T-cell (primary cell): ENCODE measurements at regions not wholly inside any gene's neighbourhood (a gene's known extent, or its start where the extent isn't known, plus 50 kb on each side); places are given as distances from the start of the nearest gene placed in this dataset.

Experiments
- ATAC-seq, 4 experiments: fragments of 200-7000 bp in 3 of 4; fragments of 150-1000 bp in 1 of 4; cut with Tn5 transposase; replicated peaks in 1 of 4; 1 replicate in 3 of 4; 2 replicates in 1 of 4; pipeline ENCODE4 v1.10.0; 2021; ENCODE audit warnings: moderate library complexity in 3 of 4, mild to moderate bottlenecking in 2 of 4, moderate number of reproducible peaks in 1 of 4
- CTCF ChIA-PET, 2 donors: fragments of 300-600 bp; sonication (Branson Sonifier 250); formaldehyde crosslinking; loops; one replicate each; lab custom pipeline; 2022; ENCODE audit warnings: antibody characterized with exemption in 2 of 2; lab: Charles Lee
- POLR2A ChIA-PET, 2 donors: fragments of 300-600 bp; sonication (Branson Sonifier 250); formaldehyde crosslinking; loops; one replicate each; lab custom pipeline; 2022; ENCODE audit warnings: antibody characterized with exemption in 2 of 2; lab: Charles Lee
- DNase-seq, 35 experiments: peaks; one replicate each; pipeline versions ENCODE4 v3.0.0 to v3.0.0-alpha.2; 2013 to 2023
- H3K27ac ChIP-seq: one replicate; pipeline ENCODE4 v1.5.1; 2013; ENCODE audit warnings: low read length
- H3K27me3 ChIP-seq, 2 experiments: replicated peaks in 1 of 2; 1 replicate in 1 of 2; 2 replicates in 1 of 2; pipeline versions ENCODE4 v1.6.1 to v1.7.0; 2013; ENCODE audit warnings: low read length in 1 of 2, mixed read lengths in 1 of 2; ENCODE audit not compliant: control insufficient read depth in 2 of 2, insufficient read depth in 2 of 2; ENCODE audit errors: extremely low read depth in 1 of 2
- H3K36me3 ChIP-seq, 2 donors: 1 replicate in 1 of 2; 2 replicates in 1 of 2; pipeline versions ENCODE4 v1.6.1 to v1.7.0; 2013; ENCODE audit warnings: low read length in 1 of 2; ENCODE audit not compliant: control insufficient read depth in 2 of 2, insufficient read depth in 1 of 2; ENCODE audit errors: extremely low read depth in 1 of 2
- H3K4me1 ChIP-seq, 2 experiments: 1 replicate in 1 of 2; 2 replicates in 1 of 2; pipeline versions ENCODE4 v1.6.1 to v1.7.0; 2013; ENCODE audit warnings: low read length in 2 of 2, mixed read lengths in 1 of 2; ENCODE audit not compliant: insufficient read depth in 2 of 2, control insufficient read depth in 1 of 2; ENCODE audit errors: extremely low read depth in 1 of 2
- H3K4me3 ChIP-seq, 2 donors: 1 replicate in 1 of 2; 2 replicates in 1 of 2; pipeline versions ENCODE4 v1.5.1 to v1.7.0; 2013; ENCODE audit warnings: mild to moderate bottlenecking in 2 of 2, low read length in 1 of 2, moderate library complexity in 1 of 2; ENCODE audit not compliant: control insufficient read depth in 1 of 2; ENCODE audit errors: extremely low read depth in 1 of 2
- H3K9me3 ChIP-seq: 2 replicates; pipeline ENCODE4 v1.7.0; 2013
- H3K27ac Mint-ChIP-seq, 2 donors: one replicate each; pipeline ENCODE4 v1.8.0; 2020 to 2021; ENCODE audit warnings: mild to moderate bottlenecking in 2 of 2, mixed read lengths in 2 of 2
- H3K27me3 Mint-ChIP-seq, 2 donors: one replicate each; pipeline ENCODE4 v1.8.0; 2021 to 2022; ENCODE audit warnings: mixed read lengths in 2 of 2
- H3K36me3 Mint-ChIP-seq: one replicate; pipeline ENCODE4 v1.8.0; 2021; ENCODE audit warnings: mixed read lengths
- H3K4me1 Mint-ChIP-seq, 3 donors: one replicate each; pipeline ENCODE4 v1.8.0; 2020 to 2022; ENCODE audit warnings: mixed read lengths in 3 of 3, mild to moderate bottlenecking in 1 of 3
- H3K4me3 Mint-ChIP-seq, 3 donors: one replicate each; pipeline ENCODE4 v1.8.0; 2020 to 2022; ENCODE audit warnings: mild to moderate bottlenecking in 3 of 3, mixed read lengths in 3 of 3, moderate library complexity in 3 of 3
- H3K9me3 Mint-ChIP-seq, 3 donors: one replicate each; pipeline ENCODE4 v1.8.0; 2020 to 2022; ENCODE audit warnings: mixed read lengths in 3 of 3
- WGBS: methylation state at CpG from one replicate; pipeline ENCODE4 v1.1.5; 2013; ENCODE audit warnings: missing lambda C conversion rate; ENCODE audit not compliant: insufficient coverage; 5-methylcytosine and 5-hydroxymethylcytosine counted together

DNA sequence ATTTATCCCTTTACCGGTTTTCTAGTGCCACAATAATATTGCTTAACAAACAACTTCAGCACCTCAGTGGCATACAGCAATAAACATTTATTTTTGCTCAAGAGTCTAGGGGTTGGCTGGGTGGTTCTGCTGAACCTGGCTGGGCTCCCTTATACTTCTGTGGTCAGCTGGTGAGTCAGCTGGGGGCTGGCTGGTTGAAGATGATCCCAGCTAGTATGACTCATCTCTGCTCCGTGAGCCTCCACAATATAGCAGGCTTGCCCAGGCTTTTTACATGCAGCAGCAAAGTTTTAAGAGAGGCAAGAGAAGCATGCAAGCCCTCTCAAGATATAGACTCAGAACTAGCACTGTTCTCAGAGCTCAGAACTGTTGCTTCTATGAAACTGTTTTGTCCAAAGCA is 523.5 kb upstream of the CLINT1 start:
- H3K4me3 Mint-ChIP-seq = no peak overlapping the region
- no peaks in the 10 kb centered on the region for H3K36me3 ChIP-seq
- no peaks in the 10 kb centered on the region for H3K4me1 ChIP-seq
- no peaks in the 10 kb centered on the region for H3K9me3 ChIP-seq
- no peak overlapping the region for H3K27ac Mint-ChIP-seq
- ATAC-seq (peak in 3 of 4 experiments; percentile 31 to 62 (median 53)), DNase-seq (peak in 3 of 35 experiments; percentile 4 to 27 (median 5))
- 43% methylated on average over 1 of the region's 2 CpGs for WGBS
- H3K27me3 Mint-ChIP-seq = no peaks in the 10 kb centered on the region
- POLR2A ChIA-PET = no interaction called here
- no peaks in the 10 kb centered on the region for H3K36me3 Mint-ChIP-seq
- H3K4me1 Mint-ChIP-seq = peaks cover 0 to 7% (median 0%) of the 10 kb centered on the region in 3 donors
- no peaks in the 10 kb centered on the region for H3K27me3 ChIP-seq
- CTCF ChIA-PET = no interaction called here
- peaks cover 7 to 24% (median 16%) of the 10 kb centered on the region in 3 donors for H3K9me3 Mint-ChIP-seq
- H3K27ac ChIP-seq = no peak overlapping the region
- no peak overlapping the region for H3K4me3 ChIP-seq

DNA sequence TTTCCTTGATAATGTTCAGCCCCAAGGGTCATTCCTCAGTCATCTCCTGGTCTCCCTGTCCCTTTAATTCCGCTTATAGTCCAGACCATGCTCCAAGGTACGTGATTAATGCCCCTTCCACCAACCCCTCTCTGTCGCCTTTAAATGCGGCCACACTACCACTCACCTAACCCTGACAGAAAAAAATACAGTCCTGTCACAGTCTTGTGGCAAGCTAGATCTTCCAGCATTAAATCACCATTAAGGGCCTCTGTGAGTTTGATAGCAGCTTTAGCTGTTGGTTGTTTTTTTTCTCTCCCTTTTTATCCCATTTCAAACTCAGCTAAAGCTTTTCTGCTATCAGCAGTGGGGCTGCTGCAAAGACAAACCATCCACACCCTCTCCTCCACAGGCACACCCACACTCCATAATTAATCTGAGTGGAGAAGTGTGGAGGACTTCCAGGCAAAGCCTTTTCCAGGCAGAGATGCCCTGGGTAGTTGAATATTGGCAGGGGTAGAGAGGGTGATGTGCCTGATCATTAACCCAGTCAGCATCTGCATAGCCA is 522.7 kb upstream of the CLINT1 start:
- Mint-ChIP-seq H3K9me3 (peaks cover 7 to 26% (median 16%) of the 10 kb centered on the region in 3 donors), H3K36me3 (no peaks in the 10 kb centered on the region), H3K4me1 (peaks cover 0 to 7% (median 0%) of the 10 kb centered on the region in 3 donors), H3K27ac (no peak overlapping the region), H3K4me3 (no peak overlapping the region), H3K27me3 (no peaks in the 10 kb centered on the region)
- no peak overlapping the region for H3K27ac ChIP-seq
- H3K4me1 ChIP-seq = no peaks in the 10 kb centered on the region
- no peak for ATAC-seq
- ChIA-PET CTCF (interaction anchor here in 1 of 2 donors (0.9 kb wide), 1 partner anchor 9 kb away, joined by 3 read pairs; no protein-coding TSS in a partner anchor), POLR2A (no interaction called here)
- H3K4me3 ChIP-seq = no peak overlapping the region
- no peaks in the 10 kb centered on the region for H3K27me3 ChIP-seq
- H3K9me3 ChIP-seq = peaks cover 3% of the 10 kb centered on the region
- H3K36me3 ChIP-seq = no peaks in the 10 kb centered on the region
- no peak for DNase-seq
- WGBS = 71% methylated on average over 2 of the region's 4 CpGs

- CTCF ChIA-PET = no interaction called here
- Histone ChIP-seq H3K27me3 (no peaks in the 10 kb centered on the region), H3K36me3 (no peaks in the 10 kb centered on the region), H3K4me3 (no peak overlapping the region), H3K4me1 (no peaks in the 10 kb centered on the region), H3K27ac (no peak overlapping the region), H3K9me3 (peaks cover 3% of the 10 kb centered on the region)
- H3K36me3 Mint-ChIP-seq = no peaks in the 10 kb centered on the region
- no peaks in the 10 kb centered on the region for H3K27me3 Mint-ChIP-seq
- POLR2A ChIA-PET = no interaction called here
- ATAC-seq (no peak), DNase-seq (no peak)
- no peak overlapping the region for H3K27ac Mint-ChIP-seq
- 78% methylated on average over 3 of the region's 5 CpGs for WGBS
- H3K4me1 Mint-ChIP-seq = peaks cover 0 to 7% (median 0%) of the 10 kb centered on the region in 3 donors
- H3K4me3 Mint-ChIP-seq = no peak overlapping the region
- H3K9me3 Mint-ChIP-seq = peaks cover 7 to 19% (median 16%) of the 10 kb centered on the region in 3 donors
Observed at GRCh38 chr5:158380661-158381060, 521.7 kb upstream of the CLINT1 start.

GRCh38 chr5:158378931-158379330 is 520.0 kb upstream of the CLINT1 start:
- Histone ChIP-seq H3K36me3 (no peaks in the 10 kb centered on the region), H3K27me3 (no peaks in the 10 kb centered on the region), H3K4me3 (no peak overlapping the region), H3K27ac (no peak overlapping the region), H3K4me1 (no peaks in the 10 kb centered on the region), H3K9me3 (peaks cover 3% of the 10 kb centered on the region)
- ATAC-seq (no peak), DNase-seq (no peak)
- Mint-ChIP-seq H3K27ac (no peak overlapping the region), H3K4me3 (no peak overlapping the region), H3K27me3 (peaks cover 0 to under 1% of the 10 kb centered on the region in 2 donors), H3K9me3 (peaks cover 4 to 7% (median 7%) of the 10 kb centered on the region in 3 donors), H3K4me1 (peaks cover 0 to 7% (median 0%) of the 10 kb centered on the region in 3 donors), H3K36me3 (no peaks in the 10 kb centered on the region)
- WGBS = 87% methylated on average over 3 of the region's 4 CpGs
- POLR2A ChIA-PET = interaction anchor here in 1 of 2 donors (0.6 kb wide), 1 partner anchor 16 kb away, joined by 4 read pairs; no protein-coding TSS in a partner anchor
- CTCF ChIA-PET = no interaction called here

DNA sequence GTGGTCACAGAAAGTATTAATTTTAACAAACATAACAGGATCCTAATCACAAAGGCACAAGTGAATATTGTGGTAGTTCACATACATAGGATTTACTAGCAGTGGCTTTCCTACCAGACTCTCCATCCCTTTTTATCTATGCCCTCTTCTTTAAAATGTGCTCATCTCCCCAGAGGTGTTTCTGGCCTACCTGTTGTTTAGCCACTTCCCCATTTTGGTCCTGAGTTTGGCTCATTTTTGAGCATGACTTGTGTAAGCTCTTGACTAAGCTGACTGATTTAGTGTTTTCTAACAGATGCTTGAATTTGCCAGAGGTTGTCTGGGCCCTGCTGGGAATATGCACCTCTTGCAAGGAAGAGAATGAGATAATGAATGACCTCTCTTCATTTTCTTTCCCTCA is 517.7 kb upstream of the CLINT1 start:
- Histone ChIP-seq H3K4me1 (no peaks in the 10 kb centered on the region), H3K4me3 (no peak overlapping the region), H3K36me3 (no peaks in the 10 kb centered on the region), H3K27ac (no peak overlapping the region), H3K9me3 (peaks cover 3% of the 10 kb centered on the region), H3K27me3 (no peaks in the 10 kb centered on the region)
- H3K4me1 Mint-ChIP-seq = peaks cover 0 to 7% (median 0%) of the 10 kb centered on the region in 3 donors
- no peak overlapping the region for H3K27ac Mint-ChIP-seq
- peaks cover 4 to 6% (median 4%) of the 10 kb centered on the region in 3 donors for H3K9me3 Mint-ChIP-seq
- peaks cover 0 to 7% of the 10 kb centered on the region in 2 donors for H3K27me3 Mint-ChIP-seq
- ChIA-PET POLR2A (interaction anchor here in 1 of 2 donors (0.6 kb wide), 1 partner anchor 633 kb away, joined by 5 read pairs; no protein-coding TSS in a partner anchor), CTCF (interaction anchor here in 1 of 2 donors (0.6 kb wide), 1 partner anchor 56 kb away, joined by 3 read pairs; no protein-coding TSS in a partner anchor)
- no peaks in the 10 kb centered on the region for H3K36me3 Mint-ChIP-seq
- no peak for ATAC-seq
- H3K4me3 Mint-ChIP-seq = no peak overlapping the region
- DNase-seq = no peak

DNA sequence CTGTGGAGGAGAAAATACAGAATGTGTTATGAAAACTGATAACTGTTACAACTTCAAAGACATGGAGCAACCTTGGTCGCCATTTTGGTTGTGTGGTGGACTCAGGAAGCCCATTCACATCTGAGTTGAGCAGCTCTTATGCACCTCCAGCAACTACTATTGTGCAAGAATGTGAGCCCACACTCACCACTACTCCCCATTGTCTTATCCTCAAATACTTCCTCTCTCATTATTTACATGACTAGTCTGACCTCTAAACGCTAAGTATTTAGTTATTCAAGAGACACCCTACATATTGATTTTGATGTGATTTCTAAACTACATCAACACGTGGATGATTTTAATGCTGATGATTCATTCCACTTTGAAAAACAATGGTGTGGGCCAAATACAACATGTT is 516.6 kb upstream of the CLINT1 start:
- H3K4me3 Mint-ChIP-seq = no peak overlapping the region
- CTCF ChIA-PET = no interaction called here
- WGBS = no CpG with 5 or more reads among the region's 3 CpGs
- no peaks in the 10 kb centered on the region for H3K36me3 Mint-ChIP-seq
- no peak for ATAC-seq
- peaks cover 0 to 7% (median 0%) of the 10 kb centered on the region in 3 donors for H3K4me1 Mint-ChIP-seq
- H3K27me3 Mint-ChIP-seq = peaks cover 0 to 7% of the 10 kb centered on the region in 2 donors
- H3K9me3 Mint-ChIP-seq = peaks cover 4 to 6% (median 4%) of the 10 kb centered on the region in 3 donors
- POLR2A ChIA-PET = no interaction called here
- DNase-seq = no peak
- Histone ChIP-seq H3K27ac (no peak overlapping the region), H3K4me3 (no peak overlapping the region), H3K36me3 (no peaks in the 10 kb centered on the region), H3K27me3 (no peaks in the 10 kb centered on the region), H3K9me3 (peaks cover 3% of the 10 kb centered on the region), H3K4me1 (no peaks in the 10 kb centered on the region)
- no peak overlapping the region for H3K27ac Mint-ChIP-seq
